Transverse colon (tissue), 3 donors: ENCODE measurements at regions not wholly inside any gene's neighbourhood (a gene's known extent, or its start where the extent isn't known, plus 50 kb on each side); places are given as distances from the start of the nearest gene placed in this dataset.

Experiments used
- EP300 ChIP-seq: sonication (generic); formaldehyde crosslinking; IDR thresholded peaks from one replicate; pipeline ENCODE4 v1.6.1; 2017; ENCODE audit warnings: antibody characterized with exemption, low read depth
- POLR2AphosphoS5 ChIP-seq, 3 donors: sonication (generic); formaldehyde crosslinking; IDR thresholded peaks; one replicate each; pipeline ENCODE4 v1.6.1; 2016; ENCODE audit warnings: antibody characterized with exemption in 3 of 3

DNA sequence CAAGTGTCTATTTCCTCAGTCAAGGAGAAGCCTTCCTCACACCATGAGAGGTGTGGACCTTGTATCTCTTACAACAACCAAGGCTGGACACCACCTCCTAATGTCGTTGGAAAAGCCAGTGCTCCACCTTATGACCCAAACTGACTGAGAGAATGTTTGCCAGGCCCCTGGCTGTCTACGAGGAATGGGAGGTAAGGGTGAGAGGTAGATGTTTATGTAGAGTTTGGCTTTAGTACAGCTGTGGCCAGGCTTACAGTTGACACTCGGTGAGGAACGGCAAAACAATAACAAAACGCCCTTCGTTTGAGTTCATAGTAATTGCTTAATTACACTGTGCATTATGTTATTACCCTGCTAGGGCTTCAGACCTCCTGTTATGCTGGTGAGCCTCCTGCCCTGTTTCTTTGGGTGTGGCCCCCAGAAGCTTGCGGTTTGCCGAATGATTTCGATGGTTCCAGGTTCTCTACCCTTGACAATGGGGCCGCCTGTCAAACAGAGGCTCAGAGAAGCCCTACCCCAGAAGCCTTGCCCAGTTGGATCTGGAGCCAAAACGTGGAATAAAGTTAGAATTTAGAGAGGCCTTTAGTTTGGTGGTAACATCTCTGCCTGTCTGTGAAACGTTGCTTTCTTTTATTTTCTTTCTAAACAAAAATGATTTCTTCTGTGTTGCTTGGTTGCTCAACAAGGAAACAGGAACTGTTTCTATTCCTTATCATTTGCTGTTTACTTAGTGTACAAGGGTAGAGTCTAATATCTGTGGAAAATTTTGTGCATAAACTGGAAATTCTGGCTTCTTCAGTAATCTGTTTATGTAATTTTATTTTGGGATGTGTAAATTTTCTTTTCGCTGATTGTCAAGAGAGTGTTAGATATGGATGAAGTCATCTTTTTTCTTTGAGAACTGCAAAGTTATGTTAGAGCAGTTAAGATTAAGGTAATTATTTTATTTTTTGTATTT lies 60.4 kb upstream of the FOXQ1 start:
- no peak for TF ChIP-seq EP300
- TF ChIP-seq POLR2AphosphoS5 (IDR thresholded peaks at IDR 0.05) = no peak
